Epithelial cell of esophagus (primary cell): ENCODE measurements at regions not wholly inside any gene's neighbourhood (a gene's known extent, or its start where the extent isn't known, plus 50 kb on each side); places are given as distances from the start of the nearest gene placed in this dataset.
"Not testable (repeated sequence)": the region's sequence is repeated elsewhere in the genome, so short reads cannot be mapped to it uniquely, and the experiment has no call there.

Experiments used
- DNase-seq: peaks from one replicate; pipeline ENCODE4 v3.0.0; 2010; ENCODE audit warnings: low read depth
- H3K4me3 ChIP-seq: 2 replicates; pipeline ENCODE4 v1.5.1; 2011; ENCODE audit warnings: mild to moderate bottlenecking, low read length, control low read depth
- CTCF ChIP-seq: IDR thresholded peaks from 2 replicates; pipeline ENCODE4 v1.5.1; 2011; ENCODE audit warnings: low read depth, mild to moderate bottlenecking, low read length, control low read depth, inconsistent platforms; ENCODE audit not compliant: insufficient read depth; ENCODE audit errors: missing control alignments

GRCh38 chr11:41803895-41804294, 344.4 kb upstream of the LRRC4C start:
- TF ChIP-seq CTCF, result no peak
- no peak overlapping the region for H3K4me3 ChIP-seq
- no peak for DNase-seq

- DNase-seq, result no peak
- TF ChIP-seq CTCF, result no peak
- no peak overlapping the region for H3K4me3 ChIP-seq
Observed at GRCh38 chr11:41816396-41816795, 356.9 kb upstream of the LRRC4C start.

- H3K4me3 ChIP-seq, DNase-seq: not testable (repeated sequence)
Observed at GRCh38 chr11:41824287-41824686, 364.8 kb upstream of the LRRC4C start.

- no peak for TF ChIP-seq CTCF
- DNase-seq, result no peak
- H3K4me3 ChIP-seq, result no peak overlapping the region
Observed at GRCh38 chr11:41826085-41826484, 366.6 kb upstream of the LRRC4C start.

- TF ChIP-seq CTCF, result no peak
- DNase-seq, result peak; percentile 4
Observed at GRCh38 chr11:41836431-41836830, 377.0 kb upstream of the LRRC4C start.

GRCh38 chr11:41842673-41843072, 383.2 kb upstream of the LRRC4C start:
- no peak for TF ChIP-seq CTCF
- no peak for DNase-seq
- H3K4me3 ChIP-seq, result no peak overlapping the region

More at GRCh38 chr11:41836431-41836830, 377.0 kb upstream of the LRRC4C start:
- H3K4me3 ChIP-seq, result no peak overlapping the region

DNA sequence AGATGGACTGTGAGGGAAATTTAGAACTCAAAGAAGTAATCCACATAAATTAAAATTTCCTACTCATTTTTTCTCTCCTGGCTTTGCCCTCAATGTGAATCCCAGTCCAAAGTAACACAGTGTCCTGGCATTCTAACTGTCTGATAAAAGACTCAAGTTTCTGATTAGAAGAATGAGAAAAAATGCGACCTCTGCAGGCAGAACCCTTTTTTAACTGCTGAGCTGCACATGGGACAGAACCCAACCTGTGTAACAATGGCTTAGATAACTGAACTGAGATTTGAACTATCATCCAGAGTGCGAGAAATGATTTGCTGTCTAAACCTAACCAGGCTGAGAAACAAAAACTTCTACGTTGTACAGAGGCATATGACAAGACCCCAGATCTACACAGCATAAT, 385.6 kb upstream of the LRRC4C start:
- no peak for DNase-seq
- no peak for TF ChIP-seq CTCF
- no peak overlapping the region for H3K4me3 ChIP-seq

DNA sequence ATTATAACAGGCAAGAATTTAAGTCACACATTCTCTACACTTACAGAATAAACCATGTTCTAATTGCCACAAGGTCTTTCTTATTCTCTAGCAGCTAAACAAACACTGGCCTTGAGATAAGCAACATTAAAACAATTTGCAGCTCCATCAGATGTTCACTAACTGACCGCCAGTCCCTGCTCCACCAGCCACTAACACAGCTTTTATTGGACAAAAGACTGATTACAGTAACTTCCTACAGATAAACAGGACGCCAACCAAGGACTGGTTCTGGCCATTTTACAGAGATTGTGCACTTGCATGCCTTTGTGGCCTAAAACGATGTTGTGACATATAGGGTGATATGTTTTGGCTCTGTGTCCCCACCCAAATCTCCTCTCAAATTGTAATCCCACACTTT, 388.9 kb upstream of the LRRC4C start:
- H3K4me3 ChIP-seq, result no peak overlapping the region
- no peak for DNase-seq
- TF ChIP-seq CTCF, result no peak
